ENCODE measurements at regions not wholly inside any gene's neighbourhood (a gene's known extent, or its start where the extent isn't known, plus 50 kb on each side); places are given as distances from the start of the nearest gene placed in this dataset.

- 55 to 89% methylated on average over 3 to 5 of the region's 5 CpGs for WGBS, 2 donors (ENCODE audit: low coverage in 1 of 2)
- ATAC-seq = no peak
- Histone ChIP-seq H3K4me3 (no peak overlapping the region), H3K9me3 (no peaks in the 10 kb centered on the region), H3K4me1 (no peaks in the 10 kb centered on the region), H3K27me3 (no peaks in the 10 kb centered on the region), H3K36me3 (no peaks in the 10 kb centered on the region), H3K27ac (no peak overlapping the region)
- TF ChIP-seq CTCF (IDR thresholded peaks at IDR 0.05) (no peak), POLR2A (IDR thresholded peaks at IDR 0.05) (no peak), POLR2AphosphoS5 (IDR thresholded peaks at IDR 0.05) (no peak), EP300 (IDR thresholded peaks at IDR 0.05) (no peak)
These were observed 372.0 kb upstream of the DAB1 start for GRCh38 chr1:57795886-57796285.

- 68 to 100% methylated on average over 2 of the region's 2 CpGs for WGBS, 2 donors (ENCODE audit: low coverage in 1 of 2)
- no peak overlapping the region for H3K27ac ChIP-seq
- H3K4me1 ChIP-seq = no peaks in the 10 kb centered on the region
- no peak for ATAC-seq
- no peaks in the 10 kb centered on the region for H3K36me3 ChIP-seq
- H3K27me3 ChIP-seq = no peaks in the 10 kb centered on the region
- no peak overlapping the region for H3K4me3 ChIP-seq
- TF ChIP-seq POLR2A (IDR thresholded peaks at IDR 0.05) (no peak), POLR2AphosphoS5 (IDR thresholded peaks at IDR 0.05) (no peak), EP300 (IDR thresholded peaks at IDR 0.05) (no peak), CTCF (IDR thresholded peaks at IDR 0.05) (no peak)
- H3K9me3 ChIP-seq = no peaks in the 10 kb centered on the region
These were observed 370.2 kb upstream of the DAB1 start for GRCh38 chr1:57794078-57794477.

GRCh38 chr1:57791497-57791896 lies 367.6 kb upstream of the DAB1 start:
- WGBS, 2 donors (ENCODE audit: low coverage in 1 of 2) = 71 to 73% methylated on average over 3 of the region's 3 CpGs
- Histone ChIP-seq H3K9me3 (no peaks in the 10 kb centered on the region), H3K27ac (no peak overlapping the region), H3K4me3 (no peak overlapping the region), H3K27me3 (no peaks in the 10 kb centered on the region), H3K4me1 (no peaks in the 10 kb centered on the region), H3K36me3 (no peaks in the 10 kb centered on the region)
- TF ChIP-seq POLR2A (IDR thresholded peaks at IDR 0.05) = no peak
- TF ChIP-seq CTCF (IDR thresholded peaks at IDR 0.05) = no peak
- no peak for TF ChIP-seq EP300 (IDR thresholded peaks at IDR 0.05)
- no peak for TF ChIP-seq POLR2AphosphoS5 (IDR thresholded peaks at IDR 0.05)
- ATAC-seq = no peak

- TF ChIP-seq POLR2A (IDR thresholded peaks at IDR 0.05) (no peak), POLR2AphosphoS5 (IDR thresholded peaks at IDR 0.05) (no peak), EP300 (IDR thresholded peaks at IDR 0.05) (no peak), CTCF (IDR thresholded peaks at IDR 0.05) (no peak)
- ATAC-seq = no peak
- Histone ChIP-seq H3K9me3 (no peaks in the 10 kb centered on the region), H3K36me3 (no peaks in the 10 kb centered on the region), H3K4me3 (no peak overlapping the region), H3K27ac (no peak overlapping the region), H3K27me3 (no peaks in the 10 kb centered on the region), H3K4me1 (no peaks in the 10 kb centered on the region)
- WGBS, 2 donors (ENCODE audit: low coverage in 1 of 2) = 73 to 96% methylated on average over 4 to 5 of the region's 5 CpGs
These were observed 366.1 kb upstream of the DAB1 start for GRCh38 chr1:57789936-57790335.

DNA sequence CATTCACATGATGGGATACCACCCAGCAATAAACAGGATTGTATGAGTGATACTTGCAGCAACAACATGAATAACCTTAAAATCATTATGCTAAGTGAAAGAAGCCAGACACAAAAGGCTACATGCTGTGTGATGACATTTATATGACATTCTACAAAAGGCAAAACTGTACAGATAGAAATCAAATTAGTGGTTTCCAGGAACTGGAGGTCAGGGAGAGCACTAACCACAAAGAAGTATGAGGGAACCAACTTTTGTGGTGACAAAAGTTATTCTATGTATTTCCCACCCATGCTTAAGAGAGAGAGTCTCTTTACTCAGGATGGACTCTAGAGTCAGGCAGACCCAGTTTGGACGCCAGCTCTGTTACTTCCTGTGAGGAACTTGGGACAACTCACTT lies 364.5 kb upstream of the DAB1 start:
- WGBS, 2 donors (ENCODE audit: low coverage in 1 of 2) = 36 to 64% methylated on average over 1 of the region's 1 CpG
- H3K36me3 ChIP-seq = no peaks in the 10 kb centered on the region
- H3K4me1 ChIP-seq = no peaks in the 10 kb centered on the region
- H3K4me3 ChIP-seq = no peak overlapping the region
- TF ChIP-seq POLR2A (IDR thresholded peaks at IDR 0.05) (no peak), CTCF (IDR thresholded peaks at IDR 0.05) (no peak), EP300 (IDR thresholded peaks at IDR 0.05) (no peak), POLR2AphosphoS5 (IDR thresholded peaks at IDR 0.05) (no peak)
- no peaks in the 10 kb centered on the region for H3K9me3 ChIP-seq
- H3K27me3 ChIP-seq = no peaks in the 10 kb centered on the region
- no peak for ATAC-seq
- H3K27ac ChIP-seq = no peak overlapping the region
